ENCODE measurements at regions not wholly inside any gene's neighbourhood (a gene's known extent, or its start where the extent isn't known, plus 50 kb on each side); places are given as distances from the start of the nearest gene placed in this dataset.
A peak's percentile ranks its signal among the peaks of the same experiment; 100 is the strongest.
"Not testable (repeated sequence)": the region's sequence is repeated elsewhere in the genome, so short reads cannot be mapped to it uniquely, and the experiment has no call there.

DNA sequence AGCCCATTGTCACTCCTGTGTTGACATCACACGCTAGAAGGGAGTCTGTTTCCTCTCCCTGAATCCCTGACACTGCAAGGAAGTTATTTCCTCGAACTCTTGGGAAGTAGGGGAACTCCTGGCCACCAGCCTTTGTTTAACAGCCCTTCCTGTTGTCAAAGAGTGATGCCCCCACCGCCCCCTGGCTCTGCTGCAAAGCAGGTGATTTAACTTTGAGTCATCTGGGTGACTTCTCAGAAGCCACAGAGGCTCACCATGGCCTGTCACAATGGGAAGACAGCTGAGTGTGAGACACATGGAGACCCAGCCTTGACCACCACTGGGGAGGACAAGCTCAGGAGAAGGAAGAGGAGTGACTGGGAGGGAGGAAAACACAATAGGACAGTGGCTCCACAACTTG is 182.8 kb downstream of the PSMG1 start:
- no peak for DNase-seq (ENCODE audit: low read depth)

DNA sequence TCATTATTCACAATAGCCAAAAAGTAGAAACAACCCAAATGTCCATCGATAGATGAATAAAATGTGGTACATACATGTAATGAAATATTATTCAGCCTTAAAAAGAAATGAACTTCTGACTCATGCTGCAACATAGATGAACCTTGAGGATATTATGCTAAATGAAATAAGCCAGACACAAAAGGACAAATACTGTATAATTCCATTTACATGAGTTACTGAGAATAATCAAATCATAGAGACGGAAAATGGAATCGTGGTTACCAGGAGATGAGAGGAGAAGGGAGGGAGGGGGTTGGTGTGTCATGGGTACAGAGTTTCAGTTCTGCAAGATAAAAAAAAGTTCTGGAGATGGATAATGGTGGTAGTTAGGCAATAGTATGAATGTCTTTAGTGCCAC is 184.1 kb downstream of the PSMG1 start:
- no peak for DNase-seq (ENCODE audit: low read depth)

DNA sequence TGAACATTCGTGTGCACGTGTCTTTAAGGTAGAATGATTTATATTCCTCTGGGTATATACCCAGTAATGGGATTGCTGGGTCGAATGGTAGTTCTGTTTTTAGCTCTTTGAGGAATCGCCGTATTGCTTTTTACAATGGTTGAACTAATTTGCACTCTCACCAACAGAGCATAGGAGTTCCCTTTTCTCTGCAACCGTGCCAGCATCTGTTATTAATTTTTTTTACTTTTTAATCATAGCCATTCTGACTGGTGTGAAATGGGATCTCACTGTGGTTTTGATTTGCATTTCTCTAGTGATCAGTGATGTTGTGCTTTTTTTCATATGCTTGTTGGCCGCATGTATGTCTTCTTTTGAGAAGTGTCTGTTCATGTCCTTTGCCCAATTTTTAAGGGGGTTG is 185.0 kb downstream of the PSMG1 start:
- not testable (repeated sequence) for DNase-seq (ENCODE audit: low read depth)

DNA sequence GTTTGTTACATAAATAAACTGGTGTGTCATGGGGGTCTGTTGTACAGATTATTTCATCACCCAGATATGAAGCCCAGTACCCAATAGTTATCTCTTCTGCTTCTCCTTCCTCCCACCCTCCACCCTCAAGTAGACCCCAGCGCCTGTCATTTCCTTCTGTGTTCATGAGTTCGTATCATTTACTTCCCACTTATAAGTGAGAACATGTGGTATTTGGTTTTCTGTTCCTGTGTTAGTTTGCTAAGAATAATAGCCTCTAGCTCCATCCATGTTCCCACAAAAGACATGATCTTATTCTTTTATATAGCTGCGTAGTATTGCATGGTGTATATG is 185.4 kb downstream of the PSMG1 start:
- not testable (repeated sequence) for DNase-seq (ENCODE audit: low read depth)

DNA sequence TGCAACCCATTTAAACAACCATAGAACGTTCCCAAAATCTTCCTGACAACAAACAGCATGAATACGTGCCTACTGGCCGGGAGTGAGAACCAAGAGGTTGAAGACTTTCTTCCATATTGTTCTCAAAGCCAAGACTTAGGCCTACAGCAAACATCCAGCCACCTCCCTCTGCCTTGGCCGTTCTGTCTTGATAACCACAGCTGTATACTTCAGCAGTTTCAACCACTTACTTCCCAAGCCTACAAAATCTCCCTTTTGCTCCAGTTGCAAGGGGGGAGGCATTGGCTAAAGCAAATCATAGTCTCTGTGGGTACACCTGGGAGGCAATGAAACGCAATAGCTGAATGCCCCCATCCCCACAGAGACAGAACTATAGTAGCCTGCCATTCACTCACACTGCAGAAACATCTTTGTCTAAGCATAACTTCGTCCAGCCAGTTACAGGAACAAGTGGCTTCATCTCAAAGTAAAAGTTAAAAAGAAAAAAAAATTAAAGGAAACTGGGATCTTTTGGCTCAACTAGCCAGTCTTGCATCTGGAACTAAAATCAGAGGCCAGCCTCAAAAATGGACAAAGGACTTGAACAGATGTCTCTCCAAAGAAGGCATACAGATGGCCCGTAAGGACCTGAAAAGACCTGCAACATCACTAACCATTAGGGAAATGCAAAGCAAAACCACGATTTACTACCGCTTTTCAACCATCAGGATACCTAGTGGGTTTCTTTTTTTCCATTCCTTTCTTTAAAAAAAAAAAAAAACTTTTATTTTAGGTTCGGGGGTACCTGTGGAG is 186.0 kb downstream of the PSMG1 start:
- no peak for DNase-seq (ENCODE audit: low read depth)

DNA sequence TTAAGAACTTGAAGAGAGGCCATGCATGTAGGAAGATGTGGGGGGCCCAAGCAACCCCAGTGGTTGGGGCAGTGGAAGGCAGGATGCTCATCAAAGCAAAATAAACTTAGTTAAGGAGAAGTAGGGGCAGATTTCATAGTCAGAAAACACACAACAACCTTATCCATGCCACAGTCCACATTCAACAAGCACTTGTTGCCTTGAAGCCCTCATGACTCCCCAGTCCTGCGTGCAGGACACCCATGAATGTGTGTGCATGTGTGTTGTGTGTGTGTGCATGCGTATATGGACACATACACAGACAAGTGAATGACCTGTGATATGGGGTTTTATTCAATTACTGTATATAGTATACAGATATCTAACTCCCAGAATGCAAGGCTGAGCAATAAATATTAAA is 186.9 kb downstream of the PSMG1 start:
- DNase-seq (ENCODE audit: low read depth): no peak

DNA sequence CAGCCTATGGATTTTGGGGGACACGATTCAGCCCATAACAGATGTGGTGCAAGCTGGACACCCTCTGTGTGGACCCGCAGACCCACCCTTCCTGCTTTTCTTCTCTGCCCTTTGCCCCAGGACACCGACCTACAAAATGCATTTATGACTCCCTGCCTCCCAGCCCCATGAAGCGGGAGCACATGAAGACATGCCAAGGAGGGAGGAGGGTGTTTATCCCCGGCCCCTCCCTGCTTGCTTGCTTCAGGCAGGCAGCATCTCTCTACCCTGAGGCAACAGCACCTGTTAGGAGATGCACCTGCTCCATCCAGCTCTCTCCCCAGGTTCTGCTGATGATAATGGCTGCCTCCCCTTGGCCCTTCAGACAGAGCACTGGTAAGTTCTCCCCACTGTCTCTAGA is 187.5 kb downstream of the PSMG1 start:
- DNase-seq (ENCODE audit: low read depth): no peak

DNA sequence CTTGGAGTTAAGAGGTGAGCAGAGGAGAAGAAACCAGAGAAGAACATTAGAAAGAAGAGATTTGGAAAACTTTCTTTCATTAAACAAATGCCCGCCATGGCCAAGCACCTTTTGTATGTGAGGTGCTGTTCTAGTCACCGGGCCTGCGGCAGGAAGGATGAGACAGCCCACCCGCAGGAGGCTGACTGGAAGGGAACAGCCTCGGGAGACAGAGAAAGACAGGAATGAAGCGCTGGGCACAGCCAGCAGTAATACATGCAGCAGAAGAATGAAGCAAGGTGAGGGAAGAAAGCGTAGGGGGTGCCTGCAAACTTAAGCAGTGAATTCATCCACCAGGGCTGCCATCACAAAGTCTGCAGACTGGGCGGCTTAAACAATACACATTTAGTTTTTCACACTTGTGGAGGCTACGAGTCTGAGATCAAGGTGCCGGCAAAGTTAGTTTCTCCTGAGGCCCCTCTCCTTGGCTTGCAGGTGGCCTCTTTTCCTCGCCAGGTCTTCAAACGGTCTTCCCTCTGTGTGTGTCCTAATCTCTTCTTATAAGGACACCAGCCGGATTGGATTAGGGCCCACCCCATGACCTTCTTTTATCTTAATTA is 188.1 kb downstream of the PSMG1 start:
- no peak for DNase-seq (ENCODE audit: low read depth)

DNA sequence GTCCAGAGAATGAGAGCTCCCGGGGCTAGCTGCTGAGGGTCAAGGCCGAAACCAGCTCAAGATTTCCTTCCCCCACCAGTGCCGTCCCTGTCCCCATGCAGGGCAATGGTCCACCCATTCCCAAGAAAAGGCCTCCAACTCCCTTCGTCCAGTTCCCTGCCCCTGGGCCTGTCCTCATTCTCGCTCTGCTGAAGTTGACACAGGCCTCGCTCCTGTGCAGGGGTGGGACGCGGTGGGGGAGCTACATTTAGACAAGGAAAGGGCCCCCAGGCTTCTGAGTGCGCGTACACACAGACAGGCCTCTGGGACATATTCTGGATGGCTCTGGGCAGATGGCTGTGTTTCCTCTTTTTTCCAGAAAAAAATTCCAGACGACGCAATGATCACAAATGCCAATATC is 188.3 kb downstream of the ETS2 start:
- no peak for DNase-seq (ENCODE audit: low read depth)

DNA sequence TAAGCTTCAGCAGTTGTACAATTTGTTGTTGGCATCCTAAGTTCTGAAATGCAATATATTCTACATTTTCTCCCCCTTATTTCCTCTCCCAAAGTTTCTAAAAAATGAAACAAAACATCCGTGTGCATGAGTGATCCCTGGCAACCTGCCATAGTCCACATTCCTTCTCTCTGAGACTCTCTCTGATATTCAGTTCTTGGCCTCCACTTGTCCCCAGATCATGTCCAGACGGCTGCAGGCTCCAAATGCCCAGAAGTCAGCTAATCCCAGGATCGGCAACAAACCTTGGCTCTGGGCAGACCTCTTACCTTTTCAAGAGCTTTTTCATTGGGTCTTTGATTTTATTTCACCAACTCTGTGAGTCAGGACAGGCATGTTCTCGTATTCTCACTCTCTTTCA is 187.8 kb downstream of the ETS2 start:
- DNase-seq (ENCODE audit: low read depth): peak; percentile 78

DNA sequence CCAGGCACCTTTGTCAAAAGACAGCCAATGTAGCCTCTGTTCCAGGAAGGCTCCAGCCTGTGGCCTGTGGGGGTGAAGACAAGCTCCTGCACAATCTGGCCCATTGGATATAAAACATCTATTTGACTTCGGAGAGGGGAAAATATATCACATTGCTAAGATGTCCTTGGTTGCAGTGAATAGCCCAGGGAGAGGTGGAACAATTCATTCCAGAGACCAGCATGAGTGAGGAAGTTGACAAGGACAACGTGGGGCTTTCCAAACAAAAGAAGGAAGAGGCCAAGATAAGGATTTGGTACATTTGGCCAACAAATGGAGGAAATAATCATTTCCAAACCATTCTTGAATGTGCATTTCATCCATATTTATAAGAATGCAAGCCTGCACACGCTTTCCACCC is 187.0 kb downstream of the ETS2 start:
- no peak for DNase-seq (ENCODE audit: low read depth)

DNA sequence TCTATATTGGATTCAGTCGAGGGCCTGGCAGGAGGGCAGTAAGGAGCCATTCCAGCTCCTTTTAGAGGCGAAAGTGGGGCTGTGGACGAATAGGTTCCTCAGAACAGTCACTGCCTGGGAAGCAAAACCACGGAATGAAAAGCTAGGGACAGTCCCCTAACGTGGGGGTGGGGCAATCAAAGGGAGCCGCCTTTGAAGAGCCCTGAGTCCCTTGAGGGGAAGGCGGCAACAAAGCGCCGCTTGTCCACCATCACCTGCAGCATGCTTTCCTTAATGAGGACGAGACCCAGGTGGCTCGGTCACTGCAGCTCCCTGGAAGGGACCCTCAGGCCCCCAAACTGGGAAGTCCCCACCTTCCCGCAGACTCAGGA is 184.7 kb downstream of the ETS2 start:
- DNase-seq (ENCODE audit: low read depth): no peak

DNA sequence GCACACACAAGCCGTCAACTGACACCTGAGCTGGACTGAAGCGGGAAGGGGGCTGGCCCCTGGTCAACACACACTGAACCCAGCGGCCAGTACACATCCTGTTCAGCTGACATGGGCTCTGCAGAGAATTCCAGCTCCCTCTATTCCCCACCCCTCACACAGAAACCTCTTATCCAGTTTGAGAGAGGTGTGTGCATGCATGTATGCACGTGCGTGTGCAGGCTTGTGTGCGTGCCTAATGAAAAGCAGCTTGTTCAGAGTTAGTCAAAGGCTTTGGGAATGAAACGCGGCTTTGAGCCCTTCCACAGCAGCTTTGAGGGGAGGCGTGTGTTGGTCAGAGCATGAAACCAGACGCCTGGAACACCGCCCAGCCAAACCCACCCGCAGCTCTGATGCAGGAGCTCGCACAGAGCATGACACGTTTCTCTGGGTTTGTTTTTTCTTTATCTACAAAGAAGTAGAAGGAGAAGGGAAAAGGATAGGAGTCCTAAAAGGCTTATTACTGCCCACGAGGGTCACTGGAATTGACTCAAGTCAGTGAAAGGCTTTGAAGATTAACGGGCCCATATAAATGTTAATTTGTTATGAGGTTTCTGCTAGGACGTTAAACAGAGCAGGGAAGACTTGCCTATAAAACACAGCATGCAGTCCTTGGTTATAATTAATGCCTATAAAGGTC is 184.2 kb downstream of the ETS2 start:
- peak; percentile 41 for DNase-seq (ENCODE audit: low read depth)

DNA sequence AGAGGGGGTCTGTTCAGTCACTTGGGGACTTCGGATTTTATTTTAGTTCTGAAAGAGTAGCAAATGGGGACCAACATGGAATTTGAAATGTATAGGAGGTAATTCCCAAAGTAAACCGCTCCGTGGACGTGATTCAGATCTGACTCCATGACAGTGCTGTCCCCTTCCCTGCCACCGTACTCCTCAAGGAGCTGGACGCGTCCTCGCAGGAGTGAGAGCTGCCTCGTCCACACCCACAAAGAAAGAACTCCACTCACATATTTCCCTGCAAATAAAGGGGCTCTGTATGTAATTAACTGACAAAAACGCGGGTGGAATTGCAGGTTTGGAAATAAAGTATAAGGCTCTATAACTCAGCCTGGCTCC is 183.6 kb downstream of the ETS2 start:
- DNase-seq (ENCODE audit: low read depth): no peak

DNA sequence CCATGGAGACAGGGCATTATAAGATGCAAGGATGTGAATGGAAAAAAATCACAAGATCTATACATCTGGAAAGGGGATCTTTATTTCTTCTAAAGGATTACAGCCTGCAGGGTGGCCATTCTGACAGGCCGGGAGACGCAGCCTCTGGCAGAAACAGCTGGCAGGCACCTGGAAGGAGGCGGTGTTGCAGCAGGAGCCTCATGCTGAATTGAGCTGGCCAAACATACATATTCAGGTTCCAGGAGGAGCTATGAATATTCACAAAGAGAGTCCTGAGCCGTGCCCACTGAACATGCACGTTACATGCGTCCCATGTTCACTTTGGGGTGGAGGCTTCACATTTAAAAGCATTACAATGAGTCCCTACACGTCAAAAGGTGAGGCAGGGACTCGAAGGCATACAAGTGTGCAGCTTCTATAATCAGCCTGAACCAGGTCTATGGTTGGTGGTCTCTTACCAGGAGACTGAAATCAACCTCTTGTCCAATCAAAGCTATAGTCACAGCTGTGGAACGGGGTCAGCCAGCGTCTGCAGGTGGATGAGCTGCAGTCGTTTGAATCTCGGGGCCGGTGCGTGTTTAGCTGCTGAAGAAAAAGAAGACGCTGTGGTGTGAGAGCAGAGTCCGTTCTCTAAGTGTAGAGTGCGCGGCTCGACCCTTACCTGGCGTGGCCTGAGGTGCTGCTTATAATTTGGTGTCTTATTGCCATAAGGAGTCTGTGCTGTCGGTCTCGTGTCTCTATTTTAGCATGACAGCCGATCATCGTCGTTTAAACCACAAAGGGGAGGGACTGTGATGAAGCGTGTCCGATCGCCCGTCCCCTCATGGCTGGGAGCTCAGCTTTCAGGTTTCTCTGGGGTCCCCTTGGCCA is 183.0 kb downstream of the ETS2 start:
- no peak for DNase-seq (ENCODE audit: low read depth)

DNA sequence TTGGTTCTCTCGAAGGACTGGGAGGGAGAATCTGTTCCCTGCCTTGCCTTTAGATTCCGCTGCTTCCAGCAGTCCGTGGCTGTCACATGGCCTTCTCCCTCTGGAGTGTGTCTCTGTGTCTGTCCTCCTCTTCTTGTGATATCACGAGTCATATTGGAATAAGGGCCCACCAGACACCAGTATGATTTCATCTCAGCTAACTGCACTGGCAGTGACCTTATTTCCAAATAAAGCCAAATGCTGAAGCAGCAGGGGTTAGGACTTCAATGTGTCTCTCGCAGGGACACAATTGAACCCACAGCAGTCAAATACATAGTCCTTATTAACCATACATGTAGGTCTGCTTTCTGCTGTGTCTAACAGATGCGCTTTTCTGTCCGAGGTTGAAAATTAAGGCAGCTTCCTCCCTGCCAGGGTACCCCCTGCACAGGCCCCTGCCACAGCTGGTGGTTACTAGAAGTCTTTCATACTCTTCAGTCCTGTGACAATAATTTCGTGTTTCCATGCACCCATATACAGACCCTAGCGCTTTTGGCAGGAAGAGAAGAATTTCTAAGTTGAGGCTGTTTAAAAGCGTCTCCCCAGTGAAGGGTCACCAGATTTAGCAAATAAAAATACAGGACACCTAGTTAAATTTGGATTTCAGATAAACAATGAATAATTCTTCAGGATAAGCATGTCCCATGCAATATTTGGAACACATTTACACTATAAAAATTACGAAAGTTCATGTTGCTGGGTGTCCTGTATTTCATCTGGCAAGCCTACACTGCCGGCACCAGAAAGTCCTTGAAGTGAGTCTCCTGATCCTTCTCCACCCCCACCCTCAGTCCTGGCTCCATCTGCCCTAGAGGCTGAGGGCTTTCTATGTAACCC is 182.1 kb downstream of the ETS2 start:
- DNase-seq (ENCODE audit: low read depth): no peak

DNA sequence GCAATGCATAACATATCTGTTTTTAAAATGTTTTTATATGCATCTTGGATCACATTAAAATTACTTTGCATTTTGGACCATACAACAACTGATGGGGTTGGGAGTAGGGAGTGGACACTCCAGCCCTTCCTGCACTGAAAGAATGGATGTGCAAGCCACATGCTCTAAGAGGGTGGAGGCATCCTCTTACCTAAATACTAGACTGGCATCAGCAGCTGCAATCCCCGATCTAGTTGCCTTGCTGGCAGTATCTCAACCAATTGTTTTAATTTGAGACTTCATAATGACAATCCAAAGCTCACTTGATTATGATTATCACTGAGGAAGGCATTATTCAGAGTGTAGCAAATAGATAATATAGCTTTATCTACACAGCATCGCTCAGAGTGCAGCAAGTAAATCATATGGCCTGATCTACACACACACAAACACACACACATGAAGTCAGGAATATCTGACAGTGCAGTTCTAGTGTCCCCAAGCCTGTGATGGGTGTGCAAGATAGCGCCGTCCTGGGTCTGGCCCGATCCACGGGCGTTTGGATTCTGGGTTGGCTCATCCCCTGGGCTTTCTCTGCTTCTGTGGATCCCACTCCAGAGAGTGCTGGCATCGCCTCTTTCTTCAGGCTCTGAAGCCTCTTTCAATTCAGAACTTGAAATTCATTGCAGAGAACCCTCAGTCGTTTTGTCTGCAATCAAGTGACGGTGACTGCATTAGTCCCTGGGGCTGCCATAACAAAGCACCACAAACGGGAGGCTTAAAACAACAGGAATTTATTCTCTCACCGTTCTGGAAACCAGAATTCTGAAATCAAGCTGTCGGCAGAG is 181.3 kb downstream of the ETS2 start:
- DNase-seq (ENCODE audit: low read depth): no peak

DNA sequence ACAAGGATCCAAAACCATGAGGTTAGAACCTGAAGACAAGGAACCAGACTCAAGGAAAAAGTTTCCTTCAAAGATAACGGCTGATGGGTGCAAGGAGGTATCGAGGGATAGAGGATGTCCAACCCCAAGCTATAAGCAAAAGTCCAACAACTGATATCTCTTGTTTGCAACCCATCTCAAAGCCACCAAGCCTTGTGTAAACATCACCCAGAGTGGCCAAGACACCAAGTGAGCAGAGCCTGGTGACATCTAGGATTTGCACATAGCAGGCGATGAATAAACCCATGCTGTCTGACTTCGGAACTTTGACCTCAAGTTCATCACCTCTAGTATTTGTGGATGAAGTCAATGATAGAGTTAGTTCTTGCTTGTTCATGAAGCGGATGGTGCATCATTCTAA is 180.7 kb downstream of the ETS2 start:
- DNase-seq (ENCODE audit: low read depth): no peak

DNA sequence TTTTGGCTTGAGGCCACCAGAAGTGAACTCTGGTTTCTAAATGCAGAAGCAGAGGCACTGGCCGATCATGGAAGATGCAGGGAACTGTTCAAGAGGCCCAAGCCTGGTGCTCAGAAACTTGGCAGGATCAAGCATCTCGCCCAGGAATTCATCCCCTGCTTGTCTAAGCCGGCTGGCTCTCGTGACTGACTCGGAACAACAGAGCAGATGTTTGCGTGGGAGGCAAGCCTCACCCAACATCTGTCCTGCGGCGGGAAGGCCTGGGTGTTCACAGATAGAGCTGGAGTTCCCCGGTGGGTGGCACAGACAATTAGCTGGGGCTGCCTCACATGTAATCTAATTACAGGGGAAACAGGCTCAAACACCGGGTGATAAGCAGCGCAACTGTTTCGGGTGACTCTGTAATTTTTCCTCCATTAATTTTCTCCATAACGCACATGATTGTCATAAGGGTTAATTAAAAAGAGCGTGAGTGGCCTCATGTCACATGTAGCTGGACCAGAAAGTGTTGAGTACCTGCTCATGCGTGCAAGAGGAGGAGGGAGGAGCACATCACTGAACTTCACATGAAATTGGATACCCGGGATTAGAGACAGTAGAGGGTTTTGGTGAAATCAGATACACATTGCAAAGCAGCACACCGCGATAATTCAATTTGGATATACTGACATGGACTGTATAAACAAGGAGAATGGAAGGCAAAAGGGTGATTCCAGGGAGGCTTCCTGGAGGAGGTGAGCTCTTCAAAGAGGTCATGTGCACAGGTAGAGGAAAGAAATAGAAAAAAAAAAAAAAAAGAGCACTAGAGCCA is 180.0 kb downstream of the ETS2 start:
- peak; percentile 89 for DNase-seq (ENCODE audit: low read depth)

DNA sequence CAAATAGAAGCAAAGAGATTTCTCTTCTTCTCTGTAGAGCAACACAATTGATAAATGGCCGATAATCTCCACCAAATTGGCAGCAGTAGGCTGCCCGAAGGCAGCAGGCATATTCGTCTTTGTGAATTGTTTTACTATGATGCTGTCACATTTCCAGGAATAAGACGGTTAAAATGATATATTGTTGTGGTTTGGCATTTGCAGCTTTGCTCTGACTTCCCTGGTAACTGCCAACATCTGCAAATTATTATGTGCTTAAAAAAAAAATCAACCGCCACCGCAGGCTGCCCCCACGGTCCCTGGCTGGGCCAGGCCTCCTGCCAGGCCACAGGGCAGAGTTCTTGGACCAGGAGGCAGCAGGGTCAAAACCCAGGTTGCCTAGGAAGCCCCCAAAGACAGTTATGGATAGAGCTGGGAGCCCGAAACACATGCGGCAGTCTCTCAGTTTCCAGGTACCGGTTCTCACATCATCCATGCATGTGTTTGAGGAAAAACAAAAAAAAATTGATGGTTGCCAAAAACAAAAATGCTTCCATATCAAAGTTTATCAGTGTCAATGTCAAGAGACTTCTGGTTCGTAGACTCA is 179.3 kb downstream of the ETS2 start:
- DNase-seq (ENCODE audit: low read depth): peak; percentile 88

All from stromal cell of bone marrow (primary cell).